GM12878 (cell line): ENCODE measurements at regions not wholly inside any gene's neighbourhood (a gene's known extent, or its start where the extent isn't known, plus 50 kb on each side); places are given as distances from the start of the nearest gene placed in this dataset.

Experiments
- BACH1 ChIP-seq: fragments of 450-650 bp; IDR thresholded peaks from 2 replicates; pipeline ENCODE4 v1.6.1; 2017; ENCODE audit warnings: mild to moderate bottlenecking, borderline replicate concordance
- EGR1 ChIP-seq, 2 experiments: IDR thresholded peaks; 1 replicate in 1 of 2; 2 replicates in 1 of 2; pipeline ENCODE4 v1.6.1; 2011 to 2012; ENCODE audit warnings: low read depth in 2 of 2, low read length in 2 of 2, borderline replicate concordance in 1 of 2, mild to moderate bottlenecking in 1 of 2, moderate library complexity in 1 of 2
- HCFC1 ChIP-seq: fragments of 150-350 bp; IDR thresholded peaks from 2 replicates; pipeline ENCODE4 v1.6.1; 2014; ENCODE audit warnings: low read length
- JUNB ChIP-seq: IDR thresholded peaks from 2 replicates; pipeline ENCODE4 v1.6.1; 2016; ENCODE audit warnings: antibody characterized with exemption, mild to moderate bottlenecking
- MYB ChIP-seq: fragments of 150-350 bp; IDR thresholded peaks from 2 replicates; pipeline ENCODE4 v1.6.1; 2014; ENCODE audit warnings: mild to moderate bottlenecking, low read depth, low read length, borderline replicate concordance
- PAX5 ChIP-seq: IDR thresholded peaks from 2 replicates; pipeline ENCODE4 v1.6.1; 2011; ENCODE audit warnings: low read depth, low read length, borderline replicate concordance
- RELA ChIP-seq: fragments of 450-650 bp; IDR thresholded peaks from 2 replicates; pipeline ENCODE4 v1.8.0; 2014; ENCODE audit warnings: borderline replicate concordance; ENCODE audit not compliant: partially characterized antibody
- ZBED1 ChIP-seq: IDR thresholded peaks from 2 replicates; pipeline ENCODE4 v1.6.1; 2016; ENCODE audit warnings: borderline replicate concordance
- TF ChIP-seq, protein P1 (sequence below): fragments of 450-650 bp; IDR thresholded peaks from 2 replicates; pipeline ENCODE4 v1.6.1; 2017; ENCODE audit warnings: low read depth, mild to moderate bottlenecking, moderate library complexity
- TF ChIP-seq, protein P2 (sequence below): fragments of 450-650 bp; formaldehyde crosslinking; IDR thresholded peaks from 2 replicates; pipeline ENCODE4 v1.5.0; 2022; ENCODE audit warnings: mild to moderate bottlenecking, missing genetic modification characterization
- TF ChIP-seq, protein P3 (sequence below): IDR thresholded peaks from 2 replicates; pipeline ENCODE4 v1.6.1; 2012; ENCODE audit warnings: low read depth, low read length, improper control_type of control experiment

DNA sequence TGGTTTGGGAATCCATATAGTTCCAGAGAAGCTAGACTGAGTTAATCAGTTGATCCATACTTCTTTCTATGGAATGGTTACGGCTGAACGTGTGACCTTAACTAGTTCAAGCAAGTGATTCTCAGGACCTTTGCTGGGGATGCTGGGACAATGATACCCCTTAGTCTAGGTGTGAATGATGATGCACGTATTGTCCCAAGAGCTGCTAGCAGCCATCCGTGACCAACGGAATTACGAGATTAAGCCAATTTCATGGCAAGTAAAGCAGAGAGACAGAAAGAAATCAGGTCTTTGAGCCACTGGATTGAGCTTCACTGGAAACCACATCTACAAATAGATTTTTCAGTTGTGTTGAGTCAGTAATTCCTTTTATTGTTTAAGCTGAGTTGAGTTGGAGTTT lies 99.2 kb upstream of the LIFR start (continued):
- TF ChIP-seq, protein P1, sequence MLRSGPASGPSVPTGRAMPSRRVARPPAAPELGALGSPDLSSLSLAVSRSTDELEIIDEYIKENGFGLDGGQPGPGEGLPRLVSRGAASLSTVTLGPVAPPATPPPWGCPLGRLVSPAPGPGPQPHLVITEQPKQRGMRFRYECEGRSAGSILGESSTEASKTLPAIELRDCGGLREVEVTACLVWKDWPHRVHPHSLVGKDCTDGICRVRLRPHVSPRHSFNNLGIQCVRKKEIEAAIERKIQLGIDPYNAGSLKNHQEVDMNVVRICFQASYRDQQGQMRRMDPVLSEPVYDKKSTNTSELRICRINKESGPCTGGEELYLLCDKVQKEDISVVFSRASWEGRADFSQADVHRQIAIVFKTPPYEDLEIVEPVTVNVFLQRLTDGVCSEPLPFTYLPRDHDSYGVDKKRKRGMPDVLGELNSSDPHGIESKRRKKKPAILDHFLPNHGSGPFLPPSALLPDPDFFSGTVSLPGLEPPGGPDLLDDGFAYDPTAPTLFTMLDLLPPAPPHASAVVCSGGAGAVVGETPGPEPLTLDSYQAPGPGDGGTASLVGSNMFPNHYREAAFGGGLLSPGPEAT, result no peak
- TF ChIP-seq JUNB, result no peak
- no peak for TF ChIP-seq ZBED1
- TF ChIP-seq MYB, result no peak
- no peak for TF ChIP-seq RELA
- no peak for TF ChIP-seq BACH1
- no peak for TF ChIP-seq PAX5
- TF ChIP-seq HCFC1, result no peak
- TF ChIP-seq, protein P2, sequence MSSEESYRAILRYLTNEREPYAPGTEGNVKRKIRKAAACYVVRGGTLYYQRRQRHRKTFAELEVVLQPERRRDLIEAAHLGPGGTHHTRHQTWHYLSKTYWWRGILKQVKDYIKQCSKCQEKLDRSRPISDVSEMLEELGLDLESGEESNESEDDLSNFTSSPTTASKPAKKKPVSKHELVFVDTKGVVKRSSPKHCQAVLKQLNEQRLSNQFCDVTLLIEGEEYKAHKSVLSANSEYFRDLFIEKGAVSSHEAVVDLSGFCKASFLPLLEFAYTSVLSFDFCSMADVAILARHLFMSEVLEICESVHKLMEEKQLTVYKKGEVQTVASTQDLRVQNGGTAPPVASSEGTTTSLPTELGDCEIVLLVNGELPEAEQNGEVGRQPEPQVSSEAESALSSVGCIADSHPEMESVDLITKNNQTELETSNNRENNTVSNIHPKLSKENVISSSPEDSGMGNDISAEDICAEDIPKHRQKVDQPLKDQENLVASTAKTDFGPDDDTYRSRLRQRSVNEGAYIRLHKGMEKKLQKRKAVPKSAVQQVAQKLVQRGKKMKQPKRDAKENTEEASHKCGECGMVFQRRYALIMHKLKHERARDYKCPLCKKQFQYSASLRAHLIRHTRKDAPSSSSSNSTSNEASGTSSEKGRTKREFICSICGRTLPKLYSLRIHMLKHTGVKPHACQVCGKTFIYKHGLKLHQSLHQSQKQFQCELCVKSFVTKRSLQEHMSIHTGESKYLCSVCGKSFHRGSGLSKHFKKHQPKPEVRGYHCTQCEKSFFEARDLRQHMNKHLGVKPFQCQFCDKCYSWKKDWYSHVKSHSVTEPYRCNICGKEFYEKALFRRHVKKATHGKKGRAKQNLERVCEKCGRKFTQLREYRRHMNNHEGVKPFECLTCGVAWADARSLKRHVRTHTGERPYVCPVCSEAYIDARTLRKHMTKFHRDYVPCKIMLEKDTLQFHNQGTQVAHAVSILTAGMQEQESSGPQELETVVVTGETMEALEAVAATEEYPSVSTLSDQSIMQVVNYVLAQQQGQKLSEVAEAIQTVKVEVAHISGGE (CRISPR knock-in tag), result no peak
- TF ChIP-seq EGR1 (IDR thresholded peaks at IDR 0.05; ENCODE audit: borderline replicate concordance in 1 of 2, low read depth in 2 of 2, low read length in 2 of 2), result no peak
- TF ChIP-seq, protein P3, sequence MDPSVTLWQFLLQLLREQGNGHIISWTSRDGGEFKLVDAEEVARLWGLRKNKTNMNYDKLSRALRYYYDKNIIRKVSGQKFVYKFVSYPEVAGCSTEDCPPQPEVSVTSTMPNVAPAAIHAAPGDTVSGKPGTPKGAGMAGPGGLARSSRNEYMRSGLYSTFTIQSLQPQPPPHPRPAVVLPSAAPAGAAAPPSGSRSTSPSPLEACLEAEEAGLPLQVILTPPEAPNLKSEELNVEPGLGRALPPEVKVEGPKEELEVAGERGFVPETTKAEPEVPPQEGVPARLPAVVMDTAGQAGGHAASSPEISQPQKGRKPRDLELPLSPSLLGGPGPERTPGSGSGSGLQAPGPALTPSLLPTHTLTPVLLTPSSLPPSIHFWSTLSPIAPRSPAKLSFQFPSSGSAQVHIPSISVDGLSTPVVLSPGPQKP, result no peak
